A673 (cell line): ENCODE measurements at regions not wholly inside any gene's neighbourhood (a gene's known extent, or its start where the extent isn't known, plus 50 kb on each side); places are given as distances from the start of the nearest gene placed in this dataset.

Experiments used
- BruUV-seq: library from RNA; stranded (reverse); fragments of 400-500 nt; replicated peaks from 2 replicates; lab custom pipeline; 2021; lab: Mats Ljungman, UMichigan
- CTCF ChIA-PET: fragments of 300-600 bp; sonication (Branson Sonifier 250); formaldehyde crosslinking; loops from one replicate; lab custom pipeline; 2022; ENCODE audit warnings: antibody characterized with exemption; lab: Charles Lee
- POLR2A ChIA-PET: fragments of 300-600 bp; sonication (Branson Sonifier 250); formaldehyde crosslinking; loops from one replicate; lab custom pipeline; 2022; ENCODE audit warnings: antibody characterized with exemption; ENCODE audit not compliant: low non-redundant PET; lab: Charles Lee
- DNase-seq: peaks from one replicate; pipeline ENCODE4 v3.0.0-alpha.2; 2015; ENCODE audit warnings: low spot score
- H3K27ac ChIP-seq: fragments of 200-600 bp; sonication (generic); 2 replicates; pipeline ENCODE4 v1.5.1; 2016; ENCODE audit warnings: mixed run types, low read depth, mild to moderate bottlenecking, mixed read lengths, antibody characterized with exemption, low read length; ENCODE audit not compliant: poor library complexity, severe bottlenecking
- H3K27me3 ChIP-seq: fragments of 200-600 bp; sonication (generic); replicated peaks from 2 replicates; pipeline ENCODE4 v1.6.1; 2017; ENCODE audit warnings: mixed run types, low read depth, mild to moderate bottlenecking, mixed read lengths, antibody characterized with exemption, low read length; ENCODE audit not compliant: insufficient read depth, poor library complexity
- H3K36me3 ChIP-seq: fragments of 200-600 bp; sonication (generic); 2 replicates; pipeline ENCODE4 v1.6.1; 2016; ENCODE audit warnings: mixed run types, mild to moderate bottlenecking, mixed read lengths, antibody characterized with exemption, low read length; ENCODE audit not compliant: insufficient read depth, poor library complexity, severe bottlenecking
- H3K4me1 ChIP-seq: fragments of 200-600 bp; sonication (generic); 2 replicates; pipeline ENCODE4 v1.6.1; 2017; ENCODE audit warnings: mixed run types, mild to moderate bottlenecking, mixed read lengths, antibody characterized with exemption, low read length; ENCODE audit not compliant: insufficient read depth, poor library complexity, severe bottlenecking
- H3K4me3 ChIP-seq: fragments of 200-600 bp; sonication (generic); 2 replicates; pipeline ENCODE4 v1.5.1; 2016; ENCODE audit warnings: low read depth, mixed run types, mild to moderate bottlenecking, mixed read lengths, low read length; ENCODE audit not compliant: poor library complexity, severe bottlenecking
- H3K9me3 ChIP-seq: fragments of 200-600 bp; sonication (generic); 2 replicates; pipeline ENCODE4 v1.6.1; 2016; ENCODE audit warnings: mixed run types, low read depth, mild to moderate bottlenecking, mixed read lengths, antibody characterized with exemption, low read length; ENCODE audit not compliant: poor library complexity, severe bottlenecking
- EZH2 ChIP-seq: fragments of 200-600 bp; sonication (generic); IDR thresholded peaks from 2 replicates; pipeline ENCODE4 v1.6.1; 2017; ENCODE audit warnings: borderline replicate concordance, low read depth, mild to moderate bottlenecking, mixed read lengths, antibody characterized with exemption, low read length; ENCODE audit not compliant: poor library complexity, severe bottlenecking
- intact Hi-C: fragments of 100-400 bp; cut with micrococcal nuclease; formaldehyde crosslinking; loops from one replicate; pipeline ENCODE4 v1.10.0; 2022; ENCODE audit not compliant: unreplicated experiment
- TF ChIP-seq, protein P1 (sequence below): fragments of 300-800, 200-600 bp; sonication (generic); conservative IDR thresholded peaks from 2 replicates; pipeline ENCODE4 v1.5.1; 2017; ENCODE audit warnings: low read depth, mild to moderate bottlenecking, antibody characterized with exemption, low read length, moderate library complexity, mixed read lengths

DNA sequence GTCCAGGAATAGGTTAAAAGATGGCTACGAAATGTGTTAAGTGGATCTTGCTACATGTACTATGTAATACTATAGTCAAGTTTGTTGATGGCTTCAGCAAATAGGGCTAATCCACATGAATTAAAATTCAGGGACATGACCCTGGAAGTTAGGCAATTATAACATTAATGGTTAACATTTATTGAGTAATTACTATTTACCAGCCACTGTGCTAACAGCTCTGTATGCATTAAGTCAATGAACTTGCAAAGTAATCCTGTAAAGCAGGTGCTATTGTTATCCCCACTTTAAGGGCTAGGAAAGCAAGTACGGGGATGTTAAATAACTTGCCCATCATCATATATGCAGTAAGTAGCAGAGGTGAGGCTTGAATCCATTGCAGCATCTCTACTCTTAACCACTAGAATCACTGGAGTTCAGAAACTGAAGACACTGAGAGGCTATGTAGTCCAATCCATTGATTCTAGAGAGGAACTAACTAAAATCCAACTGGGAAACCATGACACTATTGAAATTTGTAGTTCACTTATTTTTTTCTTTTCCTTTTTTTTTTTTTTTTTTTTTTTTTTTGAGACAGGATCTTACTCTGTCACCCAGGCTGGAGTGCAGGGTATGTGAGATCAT is 77.5 kb upstream of the SPINK5 start:
- ChIA-PET CTCF (no interaction called here), POLR2A (no interaction called here)
- intact Hi-C loops: no loop called here
- no TSS peak for BruUV-seq
- H3K27me3 ChIP-seq: peaks cover 72% of the 10 kb centered on the region
- H3K27ac ChIP-seq: no peak overlapping the region
- no peak overlapping the region for H3K4me3 ChIP-seq
- H3K9me3 ChIP-seq: no peaks in the 10 kb centered on the region
- no peaks in the 10 kb centered on the region for H3K4me1 ChIP-seq
- no peak for DNase-seq
- TF ChIP-seq EZH2: no peak
- TF ChIP-seq, protein P1, sequence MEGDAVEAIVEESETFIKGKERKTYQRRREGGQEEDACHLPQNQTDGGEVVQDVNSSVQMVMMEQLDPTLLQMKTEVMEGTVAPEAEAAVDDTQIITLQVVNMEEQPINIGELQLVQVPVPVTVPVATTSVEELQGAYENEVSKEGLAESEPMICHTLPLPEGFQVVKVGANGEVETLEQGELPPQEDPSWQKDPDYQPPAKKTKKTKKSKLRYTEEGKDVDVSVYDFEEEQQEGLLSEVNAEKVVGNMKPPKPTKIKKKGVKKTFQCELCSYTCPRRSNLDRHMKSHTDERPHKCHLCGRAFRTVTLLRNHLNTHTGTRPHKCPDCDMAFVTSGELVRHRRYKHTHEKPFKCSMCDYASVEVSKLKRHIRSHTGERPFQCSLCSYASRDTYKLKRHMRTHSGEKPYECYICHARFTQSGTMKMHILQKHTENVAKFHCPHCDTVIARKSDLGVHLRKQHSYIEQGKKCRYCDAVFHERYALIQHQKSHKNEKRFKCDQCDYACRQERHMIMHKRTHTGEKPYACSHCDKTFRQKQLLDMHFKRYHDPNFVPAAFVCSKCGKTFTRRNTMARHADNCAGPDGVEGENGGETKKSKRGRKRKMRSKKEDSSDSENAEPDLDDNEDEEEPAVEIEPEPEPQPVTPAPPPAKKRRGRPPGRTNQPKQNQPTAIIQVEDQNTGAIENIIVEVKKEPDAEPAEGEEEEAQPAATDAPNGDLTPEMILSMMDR: no peak
- no peaks in the 10 kb centered on the region for H3K36me3 ChIP-seq

DNA sequence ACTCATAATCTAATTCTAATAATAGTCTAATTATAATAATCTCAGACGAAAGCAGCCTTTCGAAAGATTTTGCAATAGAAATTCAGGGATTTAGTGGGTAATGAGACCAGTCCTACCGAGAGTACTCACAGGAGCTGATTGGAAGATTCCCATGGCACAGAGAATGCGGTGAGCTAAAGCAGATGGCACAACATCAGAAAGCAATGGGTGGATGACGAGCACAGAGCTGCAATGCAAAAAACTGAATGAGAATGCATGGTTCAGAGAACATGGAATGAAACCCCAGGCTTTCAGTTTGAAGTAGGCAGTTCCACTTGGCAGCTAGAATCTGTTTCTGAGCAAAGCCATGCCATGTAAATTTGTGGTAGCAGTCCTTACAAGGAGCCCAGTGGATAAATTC is 78.2 kb upstream of the SPINK5 start:
- no TSS peak for BruUV-seq
- TF ChIP-seq, protein P1: no peak
- no peak overlapping the region for H3K27ac ChIP-seq
- no peak for DNase-seq
- POLR2A ChIA-PET: no interaction called here
- intact Hi-C loops: no loop called here
- CTCF ChIA-PET: no interaction called here
- H3K9me3 ChIP-seq: no peaks in the 10 kb centered on the region
- no peaks in the 10 kb centered on the region for H3K36me3 ChIP-seq
- peaks cover 72% of the 10 kb centered on the region for H3K27me3 ChIP-seq
- no peaks in the 10 kb centered on the region for H3K4me1 ChIP-seq
- no peak overlapping the region for H3K4me3 ChIP-seq

DNA sequence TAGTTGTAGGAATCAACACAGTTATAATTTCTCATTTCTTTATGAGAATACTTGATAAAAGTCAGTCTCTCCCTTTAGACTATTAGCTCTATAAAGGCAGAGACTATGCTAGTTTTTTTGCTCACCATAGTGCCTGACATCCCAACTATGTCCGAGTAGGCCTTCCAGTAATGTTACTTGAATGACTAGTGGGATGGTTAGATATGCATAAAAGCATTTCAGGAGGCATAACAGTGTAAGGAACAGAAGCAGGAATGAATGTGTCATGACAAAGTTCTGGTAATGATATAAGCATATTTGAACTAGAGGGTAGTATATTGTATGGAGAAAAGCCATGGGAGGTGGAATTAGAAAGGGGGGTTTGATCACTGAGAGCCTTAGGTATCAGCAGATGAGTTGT is 77.4 kb upstream of the C5orf46 start:
- POLR2A ChIA-PET: no interaction called here
- Histone ChIP-seq H3K9me3 (no peaks in the 10 kb centered on the region), H3K27me3 (peaks cover 63% of the 10 kb centered on the region), H3K36me3 (no peaks in the 10 kb centered on the region), H3K4me3 (no peak overlapping the region), H3K4me1 (no peaks in the 10 kb centered on the region), H3K27ac (no peak overlapping the region)
- DNase-seq: no peak
- no TSS peak for BruUV-seq
- intact Hi-C loops: no loop called here
- TF ChIP-seq EZH2: no peak
- TF ChIP-seq, protein P1: no peak
- CTCF ChIA-PET: no interaction called here
